BE2C (cell line): ENCODE measurements at regions not wholly inside any gene's neighbourhood (a gene's known extent, or its start where the extent isn't known, plus 50 kb on each side); places are given as distances from the start of the nearest gene placed in this dataset.

Experiments
- DNase-seq: peaks from one replicate; pipeline ENCODE4 v3.0.0-alpha.2; 2020
- H3K27me3 ChIP-seq: fragments of 250-450 bp; sonication (Bioruptor Pico); 2 replicates; pipeline ENCODE4 v1.5.1; 2020; ENCODE audit warnings: mild to moderate bottlenecking
- H3K36me3 ChIP-seq: fragments of 250-450 bp; sonication (Bioruptor Pico); 2 replicates; pipeline ENCODE4 v1.5.1; 2020; ENCODE audit warnings: mild to moderate bottlenecking
- H3K4me1 ChIP-seq: fragments of 250-450 bp; sonication (Bioruptor Pico); 2 replicates; pipeline ENCODE4 v1.5.1; 2020
- H3K4me3 ChIP-seq: 2 replicates; pipeline ENCODE4 v1.5.1; 2011; ENCODE audit warnings: low read depth, low read length
- H3K9me3 ChIP-seq: fragments of 250-450 bp; sonication (Bioruptor Pico); 2 replicates; pipeline ENCODE4 v1.5.1; 2020
- CTCF ChIP-seq: IDR thresholded peaks from 2 replicates; pipeline ENCODE4 v1.5.1; 2012; ENCODE audit warnings: mild to moderate bottlenecking, low read depth, low read length

GRCh38 chr5:40309851-40310250 lies 369.9 kb upstream of the PTGER4 start:
- H3K36me3 ChIP-seq: no peaks in the 10 kb centered on the region
- no peak overlapping the region for H3K4me3 ChIP-seq
- no peak for DNase-seq
- no peaks in the 10 kb centered on the region for H3K4me1 ChIP-seq
- no peaks in the 10 kb centered on the region for H3K9me3 ChIP-seq
- TF ChIP-seq CTCF: no peak
- no peaks in the 10 kb centered on the region for H3K27me3 ChIP-seq

GRCh38 chr5:40308867-40309266 lies 370.8 kb upstream of the PTGER4 start:
- Histone ChIP-seq H3K9me3 (no peaks in the 10 kb centered on the region), H3K4me3 (no peak overlapping the region), H3K4me1 (no peaks in the 10 kb centered on the region), H3K27me3 (no peaks in the 10 kb centered on the region), H3K36me3 (no peaks in the 10 kb centered on the region)
- TF ChIP-seq CTCF: no peak
- no peak for DNase-seq

GRCh38 chr5:40307920-40308319 lies 371.8 kb upstream of the PTGER4 start:
- H3K4me1 ChIP-seq: no peaks in the 10 kb centered on the region
- no peak overlapping the region for H3K4me3 ChIP-seq
- H3K9me3 ChIP-seq: no peaks in the 10 kb centered on the region
- no peak for DNase-seq
- H3K36me3 ChIP-seq: no peaks in the 10 kb centered on the region
- no peaks in the 10 kb centered on the region for H3K27me3 ChIP-seq
- TF ChIP-seq CTCF: no peak

GRCh38 chr5:40306869-40307487 lies 372.7 kb upstream of the PTGER4 start:
- Histone ChIP-seq H3K4me3 (no peak overlapping the region), H3K27me3 (no peaks in the 10 kb centered on the region), H3K4me1 (no peaks in the 10 kb centered on the region), H3K9me3 (no peaks in the 10 kb centered on the region), H3K36me3 (no peaks in the 10 kb centered on the region)
- no peak for TF ChIP-seq CTCF
- no peak for DNase-seq

- Histone ChIP-seq H3K4me1 (no peaks in the 10 kb centered on the region), H3K36me3 (no peaks in the 10 kb centered on the region), H3K9me3 (no peaks in the 10 kb centered on the region), H3K27me3 (no peaks in the 10 kb centered on the region), H3K4me3 (no peak overlapping the region)
- DNase-seq: no peak
- TF ChIP-seq CTCF: no peak
Observed at GRCh38 chr5:40292006-40292405, 387.7 kb upstream of the PTGER4 start.

GRCh38 chr5:40291338-40291737 lies 388.4 kb upstream of the PTGER4 start:
- Histone ChIP-seq H3K9me3 (no peaks in the 10 kb centered on the region), H3K4me1 (no peaks in the 10 kb centered on the region), H3K4me3 (no peak overlapping the region), H3K36me3 (no peaks in the 10 kb centered on the region), H3K27me3 (no peaks in the 10 kb centered on the region)
- DNase-seq: no peak
- no peak for TF ChIP-seq CTCF
